HG03439 (cell line): ENCODE measurements at regions not wholly inside any gene's neighbourhood (a gene's known extent, or its start where the extent isn't known, plus 50 kb on each side); places are given as distances from the start of the nearest gene placed in this dataset.

Source experiments
- ATAC-seq: cut with Tn5 transposase; IDR thresholded peaks from one replicate; pipeline ENCODE4 v1.9.1; 2021; ENCODE audit warnings: mild to moderate bottlenecking, moderate library complexity; ENCODE audit not compliant: unreplicated experiment

DNA sequence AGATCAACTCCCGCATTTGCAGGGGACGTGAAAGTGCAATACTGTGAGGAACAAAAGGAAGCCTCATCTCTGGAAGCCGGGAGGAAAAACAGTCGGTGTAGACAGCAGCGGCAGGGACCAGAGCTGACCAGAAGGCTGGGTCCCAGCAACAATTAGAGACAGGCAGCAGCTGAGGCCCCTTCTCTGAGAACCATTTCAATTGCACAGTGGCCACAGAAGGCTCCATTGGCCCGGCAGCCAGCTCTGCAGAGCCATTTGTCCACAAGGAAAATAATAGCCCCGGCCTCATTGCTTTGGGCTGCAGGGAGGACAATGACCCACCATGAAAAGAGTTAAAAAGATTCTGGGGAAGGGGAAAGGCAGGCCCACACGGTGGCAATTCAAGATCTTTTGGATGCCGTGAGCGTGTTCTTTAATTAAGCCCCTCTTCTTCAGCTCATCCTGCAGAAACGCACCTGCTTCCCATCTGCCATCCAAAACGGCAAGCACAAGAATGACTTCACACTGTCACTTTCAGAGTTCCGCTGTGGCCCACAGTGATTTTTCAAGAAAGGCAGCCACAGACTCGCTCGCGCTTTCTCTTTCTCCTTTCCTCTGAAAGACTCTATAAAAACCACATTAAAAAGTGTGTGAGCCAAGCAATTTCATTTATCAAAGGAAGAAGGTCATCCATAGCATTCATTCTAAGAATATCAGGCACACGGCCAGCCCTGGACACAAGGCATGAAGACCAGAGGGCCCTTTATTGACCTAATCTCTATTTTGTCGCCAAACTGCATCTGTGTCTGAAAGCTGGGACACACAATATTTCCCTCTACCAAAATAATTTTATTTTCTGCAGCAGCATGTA lies 293.6 kb downstream of the SOX11 start:
- ATAC-seq, result no peak

GRCh38 chr2:5986801-5987787 lies 294.9 kb downstream of the SOX11 start:
- no peak for ATAC-seq

GRCh38 chr2:5988120-5988519 lies 295.9 kb downstream of the SOX11 start:
- ATAC-seq, result no peak

DNA sequence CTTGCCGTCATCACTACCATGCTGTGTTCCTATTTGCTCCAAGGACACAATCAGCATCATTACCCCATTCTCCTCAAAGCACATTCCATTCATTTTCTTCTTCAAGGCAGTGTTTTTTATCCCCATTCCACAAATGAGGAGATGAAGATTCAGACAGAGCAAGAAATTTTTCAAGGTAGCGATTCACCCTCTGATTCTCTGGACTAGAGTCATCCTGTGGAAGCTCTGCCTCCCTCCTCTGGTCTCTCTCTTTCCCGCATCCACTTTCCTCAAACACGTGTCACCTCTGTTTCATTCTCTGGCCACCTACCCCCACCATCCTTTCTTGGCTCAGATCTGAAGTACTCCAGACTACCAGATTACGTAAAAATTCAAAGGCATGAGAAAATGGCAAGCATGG lies 297.9 kb downstream of the SOX11 start:
- no peak for ATAC-seq

DNA sequence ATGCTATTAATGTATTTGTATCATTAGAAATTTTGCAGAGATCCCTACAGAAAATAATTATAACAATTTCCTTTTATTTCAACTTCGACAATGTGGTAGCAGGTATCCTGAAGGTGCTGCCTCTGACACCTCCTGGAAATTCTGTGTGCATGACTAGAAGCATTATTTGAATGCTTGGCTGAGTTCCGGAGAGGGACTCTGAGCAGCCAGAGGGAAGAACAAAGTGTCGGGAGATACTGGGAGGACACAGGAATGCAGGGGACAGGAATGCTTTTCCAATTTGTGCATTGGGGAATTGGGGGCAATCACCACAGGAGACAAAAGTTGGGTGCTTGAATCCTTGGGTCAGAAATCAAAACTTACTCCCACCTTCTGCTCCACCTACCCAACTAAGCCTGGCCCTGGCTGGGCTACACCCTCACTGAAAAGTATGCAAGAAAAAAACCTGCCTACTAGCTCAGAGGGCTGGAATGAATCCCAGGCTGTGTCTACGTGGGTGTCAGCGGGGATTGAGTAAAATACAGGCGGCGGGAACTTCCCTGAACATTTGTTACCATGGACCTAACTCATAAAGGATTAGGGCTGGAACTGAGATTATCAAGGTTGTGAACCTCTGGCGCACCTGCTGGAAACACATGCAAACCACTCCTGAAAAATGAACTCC lies 299.3 kb downstream of the SOX11 start:
- no peak for ATAC-seq

GRCh38 chr2:5995832-5996231 lies 303.6 kb downstream of the SOX11 start:
- no peak for ATAC-seq

DNA sequence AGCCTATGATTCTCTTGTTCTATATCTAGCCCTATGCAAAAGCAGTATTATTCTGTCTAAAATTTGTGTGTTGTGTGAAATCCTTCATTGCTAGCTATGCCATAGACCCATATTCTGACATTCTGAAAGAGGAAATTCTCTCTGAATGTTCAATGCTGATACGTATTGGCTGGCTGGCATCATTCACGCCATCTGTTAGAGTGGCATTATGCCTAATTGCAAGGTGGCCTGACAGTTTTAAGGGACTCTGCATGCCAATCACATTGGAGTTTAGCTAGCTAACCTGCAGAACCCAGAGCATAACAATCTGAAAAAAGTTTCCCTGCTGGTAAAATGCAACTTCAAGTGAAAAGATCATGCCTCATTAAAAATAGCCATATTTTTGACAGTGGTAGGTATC lies 316.0 kb downstream of the SOX11 start:
- ATAC-seq, result no peak

DNA sequence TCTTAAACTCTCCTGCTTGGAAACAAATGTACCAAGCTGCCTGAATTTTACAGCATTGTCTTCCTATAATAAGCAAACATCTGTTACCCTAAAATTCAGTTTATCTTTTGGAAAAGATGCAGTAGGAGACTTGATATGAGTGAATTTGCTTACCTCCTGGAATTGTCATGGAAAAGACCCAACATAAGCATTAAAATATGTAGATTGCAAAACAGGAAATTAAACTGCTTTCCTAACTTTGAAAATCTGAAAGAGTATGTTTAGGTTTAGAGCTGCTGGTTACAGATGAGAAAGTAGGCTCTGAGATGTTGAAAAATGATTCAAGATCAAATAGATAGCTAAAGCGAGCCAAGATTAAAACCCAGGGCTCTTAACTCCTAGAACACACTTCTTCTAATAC lies 316.5 kb downstream of the SOX11 start:
- ATAC-seq, result no peak

- no peak for ATAC-seq
These were observed 318.0 kb downstream of the SOX11 start for GRCh38 chr2:6010163-6010562.

DNA sequence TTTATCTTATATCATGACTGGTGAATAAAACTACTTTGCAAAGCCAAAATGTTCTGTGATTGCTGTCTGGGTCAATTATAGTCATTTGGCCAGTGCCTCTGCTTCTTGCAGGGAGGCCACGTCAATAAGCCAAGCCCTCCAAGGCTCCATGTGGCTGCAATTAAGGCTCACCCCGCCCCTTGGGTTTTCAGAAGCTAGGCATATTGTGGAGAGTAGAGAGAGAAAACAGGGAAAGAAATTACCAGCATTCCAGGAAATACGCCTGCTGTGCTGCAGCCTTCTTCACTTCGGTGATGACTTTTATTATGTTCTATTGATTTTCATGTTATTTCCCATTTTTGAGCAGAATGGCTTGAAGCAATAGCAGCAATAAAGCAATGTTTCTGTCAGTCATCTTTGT lies 319.7 kb downstream of the SOX11 start:
- no peak for ATAC-seq

GRCh38 chr2:6017736-6018286 lies 325.6 kb downstream of the SOX11 start:
- ATAC-seq, result no peak

GRCh38 chr2:6024229-6024628 lies 332.0 kb downstream of the SOX11 start:
- ATAC-seq, result no peak

DNA sequence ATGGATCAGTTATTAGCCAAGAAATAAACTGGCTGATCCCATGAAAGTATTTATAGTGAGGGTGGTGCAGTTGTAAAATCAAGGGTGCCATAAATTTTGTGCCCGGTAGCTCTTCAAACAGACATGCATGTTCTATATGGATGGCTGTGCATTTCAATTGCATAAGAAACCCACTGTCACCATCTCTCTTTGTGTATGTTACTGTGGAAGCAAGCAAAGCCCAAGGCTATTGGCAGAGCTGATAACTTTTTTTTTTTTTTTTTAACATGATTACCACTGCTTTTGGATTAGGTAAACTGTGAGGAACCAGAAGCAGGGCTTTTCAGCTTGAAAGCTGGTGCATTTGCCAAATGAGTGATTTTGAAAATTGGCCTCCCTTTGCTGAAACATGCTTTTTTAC lies 332.6 kb downstream of the SOX11 start:
- no peak for ATAC-seq

- no peak for ATAC-seq
These were observed 333.2 kb downstream of the SOX11 start for GRCh38 chr2:6025391-6025790.

DNA sequence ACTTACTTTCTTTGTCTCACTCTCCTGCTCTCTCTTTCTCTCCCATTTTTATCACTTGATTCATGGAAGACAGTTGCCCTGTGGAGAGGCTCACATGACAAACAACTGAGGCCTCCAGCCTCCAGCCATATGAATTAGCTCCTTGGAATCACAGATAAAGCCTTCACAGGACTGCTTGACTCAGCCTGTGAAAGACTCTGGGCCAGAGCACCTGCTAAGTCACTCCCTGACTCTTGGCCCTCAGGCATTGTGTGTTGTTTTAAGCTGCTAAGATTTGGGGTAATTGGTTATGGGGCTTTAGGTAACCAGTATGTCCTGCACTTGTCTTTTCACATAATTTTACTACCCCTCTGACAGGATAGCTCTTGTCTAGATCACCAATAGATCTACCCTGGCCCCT lies 334.9 kb downstream of the SOX11 start:
- ATAC-seq, result no peak

GRCh38 chr2:6031200-6031867 lies 339.1 kb downstream of the SOX11 start:
- ATAC-seq, result no peak

- no peak for ATAC-seq
These were observed 344.0 kb downstream of the SOX11 start for GRCh38 chr2:6036211-6036610.

- no peak for ATAC-seq
These were observed 351.1 kb downstream of the SOX11 start for GRCh38 chr2:6043238-6043637.

DNA sequence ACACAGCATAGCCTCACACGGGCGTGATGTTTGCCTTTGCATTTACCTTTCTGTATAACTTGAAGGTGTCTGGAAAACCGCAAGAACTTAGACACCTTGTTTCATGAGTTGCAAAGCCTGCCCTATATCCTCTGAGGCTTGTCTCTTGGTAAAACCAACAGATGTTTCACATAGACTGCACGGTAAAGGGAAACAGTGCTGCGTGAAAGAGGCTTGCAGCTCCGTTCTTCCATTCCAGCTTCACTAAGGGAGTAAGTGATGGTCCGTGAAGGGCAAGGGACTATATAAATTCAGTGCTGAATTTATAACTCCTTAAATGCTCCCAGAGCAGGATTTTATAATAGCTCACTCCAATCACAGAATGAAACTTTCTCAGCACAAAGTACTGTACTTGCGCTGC lies 360.5 kb downstream of the SOX11 start:
- no peak for ATAC-seq

DNA sequence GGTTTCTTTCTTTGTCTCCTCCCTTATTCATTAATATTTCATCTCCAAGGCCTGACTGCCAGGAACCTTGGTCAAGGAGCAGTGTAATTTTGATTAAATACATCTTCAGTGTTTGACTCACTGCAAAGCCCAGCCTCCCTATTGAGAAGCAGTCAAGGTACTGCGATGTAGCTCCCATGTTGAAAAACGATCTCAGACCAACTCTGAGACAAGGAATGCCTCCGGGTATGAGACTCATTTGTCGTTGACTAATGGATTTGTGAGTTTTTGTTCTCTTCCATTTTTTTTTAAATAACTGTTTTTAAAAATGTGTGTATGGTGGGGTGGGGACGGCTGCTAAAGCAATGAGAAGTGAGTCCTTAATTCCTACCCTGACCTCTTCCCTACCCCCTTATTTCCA lies 361.6 kb downstream of the SOX11 start:
- ATAC-seq, result no peak
